Parathyroid adenoma (tissue), 2 donors: ENCODE measurements at regions not wholly inside any gene's neighbourhood (a gene's known extent, or its start where the extent isn't known, plus 50 kb on each side); places are given as distances from the start of the nearest gene placed in this dataset.

Source experiments
- H2AFZ ChIP-seq: fragments of 300-600 bp; sonication (generic); one replicate; pipeline ENCODE4 v1.7.0; 2017; ENCODE audit warnings: antibody characterized with exemption, mild to moderate bottlenecking
- H3K27ac ChIP-seq: fragments of 300-600 bp; sonication (generic); one replicate; pipeline ENCODE4 v1.7.0; 2017
- H3K27me3 ChIP-seq: fragments of 300-600 bp; sonication (generic); one replicate; pipeline ENCODE4 v1.7.0; 2017; ENCODE audit warnings: low read length; ENCODE audit not compliant: control insufficient read depth, insufficient read depth
- H3K36me3 ChIP-seq: fragments of 300-600 bp; sonication (generic); one replicate; pipeline ENCODE4 v1.7.0; 2017; ENCODE audit warnings: low read length; ENCODE audit not compliant: control insufficient read depth, insufficient read depth
- H3K4me1 ChIP-seq: fragments of 300-600 bp; sonication (generic); one replicate; pipeline ENCODE4 v1.7.0; 2017; ENCODE audit warnings: control low read depth
- H3K4me2 ChIP-seq: fragments of 300-600 bp; sonication (generic); one replicate; pipeline ENCODE4 v1.7.0; 2017; ENCODE audit warnings: low read length
- H3K4me3 ChIP-seq: fragments of 300-600 bp; sonication (generic); one replicate; pipeline ENCODE4 v1.7.0; 2017; ENCODE audit warnings: low read depth, low read length
- H3K79me2 ChIP-seq: fragments of 300-600 bp; sonication (generic); one replicate; pipeline ENCODE4 v1.7.0; 2017; ENCODE audit warnings: control low read depth
- H3K9ac ChIP-seq: fragments of 300-600 bp; sonication (generic); one replicate; pipeline ENCODE4 v1.7.0; 2017; ENCODE audit warnings: mild to moderate bottlenecking
- H3K9me3 ChIP-seq: fragments of 300-600 bp; sonication (generic); one replicate; pipeline ENCODE4 v1.7.0; 2017; ENCODE audit warnings: low read length; ENCODE audit not compliant: control insufficient read depth
- TF ChIP-seq, protein P1 (sequence below): fragments of 300-600 bp; sonication (generic); IDR thresholded peaks from one replicate; pipeline ENCODE4 v1.7.0; 2017; ENCODE audit warnings: antibody characterized with exemption, mild to moderate bottlenecking
- donor health status: primary hyperparathyroidism.

DNA sequence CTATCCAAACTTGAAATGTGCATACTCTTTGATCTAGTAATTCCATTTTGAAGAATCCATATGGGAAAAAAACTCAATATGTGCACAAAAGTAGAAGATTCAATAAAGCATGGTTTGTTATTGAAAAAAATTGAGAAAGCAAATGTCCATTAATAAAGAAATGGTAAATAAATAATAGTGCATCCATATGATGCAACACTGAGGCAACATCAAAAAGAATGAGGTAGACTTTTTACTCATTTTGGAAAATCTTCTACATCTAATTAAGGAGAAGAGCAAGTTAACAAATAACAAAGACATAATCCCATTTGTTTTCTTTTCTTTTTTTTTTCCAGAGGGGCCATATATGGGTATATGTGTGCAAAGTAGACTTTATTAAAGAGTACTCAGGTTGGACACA is 52.5 kb upstream of the FST start:
- Histone ChIP-seq H3K4me2 (no peak overlapping the region), H3K4me1 (peaks cover 2% of the 10 kb centered on the region), H3K79me2 (no peaks in the 10 kb centered on the region), H3K36me3 (no peaks in the 10 kb centered on the region), H3K9ac (no peak overlapping the region), H3K27me3 (no peaks in the 10 kb centered on the region), H3K4me3 (no peak overlapping the region), H3K9me3 (no peaks in the 10 kb centered on the region), H3K27ac (no peak overlapping the region), H2AFZ (no peak overlapping the region)
- TF ChIP-seq, protein P1, sequence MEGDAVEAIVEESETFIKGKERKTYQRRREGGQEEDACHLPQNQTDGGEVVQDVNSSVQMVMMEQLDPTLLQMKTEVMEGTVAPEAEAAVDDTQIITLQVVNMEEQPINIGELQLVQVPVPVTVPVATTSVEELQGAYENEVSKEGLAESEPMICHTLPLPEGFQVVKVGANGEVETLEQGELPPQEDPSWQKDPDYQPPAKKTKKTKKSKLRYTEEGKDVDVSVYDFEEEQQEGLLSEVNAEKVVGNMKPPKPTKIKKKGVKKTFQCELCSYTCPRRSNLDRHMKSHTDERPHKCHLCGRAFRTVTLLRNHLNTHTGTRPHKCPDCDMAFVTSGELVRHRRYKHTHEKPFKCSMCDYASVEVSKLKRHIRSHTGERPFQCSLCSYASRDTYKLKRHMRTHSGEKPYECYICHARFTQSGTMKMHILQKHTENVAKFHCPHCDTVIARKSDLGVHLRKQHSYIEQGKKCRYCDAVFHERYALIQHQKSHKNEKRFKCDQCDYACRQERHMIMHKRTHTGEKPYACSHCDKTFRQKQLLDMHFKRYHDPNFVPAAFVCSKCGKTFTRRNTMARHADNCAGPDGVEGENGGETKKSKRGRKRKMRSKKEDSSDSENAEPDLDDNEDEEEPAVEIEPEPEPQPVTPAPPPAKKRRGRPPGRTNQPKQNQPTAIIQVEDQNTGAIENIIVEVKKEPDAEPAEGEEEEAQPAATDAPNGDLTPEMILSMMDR, result no peak

DNA sequence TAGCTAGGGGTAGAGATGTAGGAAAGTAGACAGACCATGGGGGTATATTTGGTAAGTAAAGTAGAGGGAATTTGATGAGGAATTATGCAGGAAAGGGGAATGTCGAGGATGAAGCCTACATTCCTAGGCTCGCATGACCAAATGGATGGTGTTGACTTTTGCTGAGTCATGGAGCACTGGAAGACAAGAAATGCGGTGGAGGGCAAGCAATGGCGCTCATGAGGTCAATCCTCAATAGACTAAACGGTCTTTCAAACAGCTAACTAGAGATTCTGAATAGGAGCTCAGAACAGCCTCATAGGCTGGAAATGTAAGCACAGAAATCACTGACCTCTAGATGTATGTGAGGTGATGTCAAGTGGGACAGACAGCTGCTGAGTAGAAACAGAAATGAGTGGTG is 50.7 kb upstream of the FST start:
- H3K9me3 ChIP-seq, result no peaks in the 10 kb centered on the region
- H3K36me3 ChIP-seq, result no peaks in the 10 kb centered on the region
- TF ChIP-seq, protein P1, result no peak
- no peaks in the 10 kb centered on the region for H3K27me3 ChIP-seq
- no peak overlapping the region for H2AFZ ChIP-seq
- no peak overlapping the region for H3K27ac ChIP-seq
- no peak overlapping the region for H3K9ac ChIP-seq
- H3K4me3 ChIP-seq, result no peak overlapping the region
- no peaks in the 10 kb centered on the region for H3K79me2 ChIP-seq
- no peak overlapping the region for H3K4me2 ChIP-seq
- peaks cover 2% of the 10 kb centered on the region for H3K4me1 ChIP-seq

DNA sequence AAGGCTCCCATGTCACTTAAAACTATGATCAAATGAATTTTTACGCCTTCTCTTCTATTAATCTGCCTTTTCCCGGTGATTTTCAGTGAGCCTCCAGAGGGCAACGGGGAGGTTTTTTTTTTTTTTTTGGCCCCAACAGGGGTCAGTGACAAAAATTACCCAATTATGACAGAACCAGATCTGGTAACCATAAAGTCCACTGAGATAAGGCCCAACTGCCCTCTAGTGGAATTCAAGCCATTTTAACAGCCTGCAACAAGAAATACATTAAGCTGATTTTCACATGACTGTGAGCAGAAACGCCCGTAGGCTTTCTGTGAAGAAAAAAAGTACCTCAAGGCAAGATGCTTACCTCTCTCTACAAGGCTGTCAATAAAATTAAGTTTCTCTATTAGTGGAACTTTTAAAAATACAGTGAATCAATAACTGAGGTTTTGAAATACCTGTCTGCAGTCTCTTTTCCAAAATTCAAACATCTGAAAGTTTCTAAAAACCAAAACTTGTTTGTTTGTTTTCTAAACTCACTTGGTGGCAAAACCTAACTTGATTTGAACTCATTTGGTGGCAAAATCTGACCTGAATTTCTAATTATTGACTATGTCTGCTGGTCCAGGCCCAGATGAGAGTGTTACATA is 49.7 kb upstream of the FST start:
- Histone ChIP-seq H3K27ac (no peak overlapping the region), H3K36me3 (no peaks in the 10 kb centered on the region), H2AFZ (no peak overlapping the region), H3K79me2 (no peaks in the 10 kb centered on the region), H3K9me3 (no peaks in the 10 kb centered on the region), H3K27me3 (no peaks in the 10 kb centered on the region), H3K4me1 (peaks cover 2% of the 10 kb centered on the region), H3K4me2 (no peak overlapping the region), H3K9ac (no peak overlapping the region), H3K4me3 (no peak overlapping the region)
- TF ChIP-seq, protein P1, result peak; percentile 21
